HG03196 (cell line): ENCODE measurements at regions not wholly inside any gene's neighbourhood (a gene's known extent, or its start where the extent isn't known, plus 50 kb on each side); places are given as distances from the start of the nearest gene placed in this dataset.
"Not testable (repeated sequence)": the region's sequence is repeated elsewhere in the genome, so short reads cannot be mapped to it uniquely, and the experiment has no call there.

Source experiments
- ATAC-seq: cut with Tn5 transposase; IDR thresholded peaks from one replicate; pipeline ENCODE4 v1.9.1; 2021; ENCODE audit not compliant: unreplicated experiment

DNA sequence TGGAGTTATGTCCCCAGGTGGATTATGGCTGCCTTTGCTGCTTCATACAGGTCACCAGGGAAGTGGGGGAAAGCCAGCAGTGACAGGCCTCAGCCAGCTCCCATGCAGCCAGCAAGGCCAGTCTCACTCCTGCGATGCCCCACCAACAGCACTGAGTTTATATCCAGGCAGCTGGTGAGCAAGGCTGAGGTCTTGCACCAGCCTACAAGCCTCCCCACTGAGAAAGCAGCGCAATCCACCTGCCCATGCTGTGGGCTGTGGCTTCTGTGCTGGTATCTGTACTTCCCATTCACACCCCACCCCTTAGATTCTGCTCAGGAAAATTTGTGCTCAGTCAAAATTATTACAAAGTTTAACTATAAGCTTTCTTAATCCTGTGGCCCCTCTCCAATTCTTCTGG lies 153.5 kb downstream of the HHIP start:
- ATAC-seq: no peak

DNA sequence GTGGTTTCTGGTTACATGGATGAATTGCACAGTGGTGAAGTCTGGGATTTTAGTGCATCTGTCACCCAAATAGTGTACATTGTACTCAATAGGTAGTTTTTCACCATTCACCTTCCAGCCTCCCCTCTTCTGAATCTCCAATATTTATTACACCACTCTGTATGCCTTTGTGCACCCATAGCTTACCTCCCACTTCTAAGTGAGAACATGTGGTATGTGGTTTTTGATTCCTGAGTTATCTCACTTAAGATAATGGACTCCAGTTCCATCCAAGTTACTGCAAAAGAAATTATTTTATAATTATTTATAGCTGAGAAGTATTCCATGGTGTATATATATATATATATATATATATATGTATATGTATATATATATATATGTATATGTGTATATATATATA lies 155.8 kb downstream of the HHIP start:
- ATAC-seq: no peak

DNA sequence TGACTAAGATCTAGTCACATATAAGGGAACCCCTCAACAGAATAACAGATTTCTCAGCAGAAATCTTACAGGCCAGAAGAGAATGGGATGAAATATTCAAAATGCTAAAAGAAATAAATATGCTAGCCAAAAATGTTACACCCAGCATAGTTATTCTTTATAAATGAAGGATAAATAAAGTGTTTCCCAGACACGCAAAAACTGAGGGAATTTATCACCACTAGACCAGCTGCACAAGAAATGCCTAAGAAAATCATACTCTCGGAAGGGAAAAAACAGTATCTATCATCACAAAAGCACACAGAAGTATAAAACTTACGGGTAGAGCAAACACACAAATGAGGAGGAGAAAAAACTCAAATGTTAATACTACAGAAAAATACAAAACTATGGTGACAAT lies 162.1 kb downstream of the HHIP start:
- no peak for ATAC-seq

DNA sequence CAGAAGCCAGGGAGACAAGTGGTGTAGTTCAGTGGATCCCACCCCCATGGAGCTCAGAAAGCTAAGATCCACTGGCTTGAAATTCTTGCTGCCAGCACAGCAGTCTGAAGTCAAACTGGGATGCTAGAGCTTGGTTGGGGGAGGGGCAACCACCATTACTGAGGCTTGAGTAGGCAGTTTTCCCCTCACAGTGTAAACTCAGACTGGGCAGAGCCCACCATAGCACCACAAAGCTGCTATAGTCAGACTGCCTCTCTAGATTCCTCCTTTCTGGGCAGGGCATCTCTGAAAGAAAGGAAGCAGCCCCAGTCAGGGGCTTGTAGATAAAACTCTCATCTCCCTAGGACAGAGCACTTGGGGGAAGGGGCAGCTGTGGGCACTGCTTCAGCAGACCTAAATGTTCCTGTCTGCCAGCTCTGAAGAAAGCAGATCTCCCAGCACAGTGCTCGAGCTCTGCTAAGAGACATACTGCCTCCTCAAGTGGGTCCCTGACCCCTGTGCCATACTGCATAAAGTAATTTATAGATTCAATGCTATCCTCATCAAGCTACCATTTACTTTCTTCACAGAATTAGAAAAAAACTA lies 163.2 kb downstream of the HHIP start:
- no peak for ATAC-seq

DNA sequence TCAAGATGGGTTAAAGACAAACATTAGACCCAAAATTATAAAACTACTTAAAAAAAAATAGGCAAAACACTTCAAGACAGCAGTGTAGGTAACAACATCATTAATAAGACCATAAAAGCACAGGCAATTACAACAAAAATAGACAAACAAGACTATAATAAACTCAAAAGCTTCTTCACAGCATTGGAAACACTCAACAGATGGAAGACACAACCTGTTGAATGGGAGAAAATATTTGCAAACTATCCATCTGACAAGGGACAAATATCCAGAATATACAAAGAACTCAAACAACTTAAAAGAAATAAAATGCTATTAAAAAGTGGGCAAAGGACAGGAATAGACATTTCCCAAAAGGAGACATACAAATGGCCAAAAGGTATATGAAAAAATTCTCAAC lies 170.7 kb downstream of the HHIP start:
- no peak for ATAC-seq

DNA sequence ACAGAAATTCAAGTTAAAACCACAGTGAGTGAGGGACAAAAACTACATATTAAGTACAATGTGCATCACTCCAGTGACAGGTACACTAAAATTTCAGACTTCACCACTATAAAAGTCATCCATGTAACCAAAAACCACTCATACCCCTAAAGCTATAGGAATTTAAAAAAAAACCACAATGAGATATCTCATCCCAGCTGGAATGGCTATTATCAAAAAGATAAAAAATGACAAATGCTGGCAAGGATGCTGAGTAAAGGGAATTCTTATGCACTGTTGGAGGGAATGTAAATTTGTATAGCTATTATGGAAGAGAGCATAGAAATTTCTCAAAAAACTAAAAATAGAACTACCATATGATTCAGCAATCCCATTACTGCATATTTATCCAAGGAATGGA lies 171.1 kb downstream of the HHIP start:
- ATAC-seq: no peak

DNA sequence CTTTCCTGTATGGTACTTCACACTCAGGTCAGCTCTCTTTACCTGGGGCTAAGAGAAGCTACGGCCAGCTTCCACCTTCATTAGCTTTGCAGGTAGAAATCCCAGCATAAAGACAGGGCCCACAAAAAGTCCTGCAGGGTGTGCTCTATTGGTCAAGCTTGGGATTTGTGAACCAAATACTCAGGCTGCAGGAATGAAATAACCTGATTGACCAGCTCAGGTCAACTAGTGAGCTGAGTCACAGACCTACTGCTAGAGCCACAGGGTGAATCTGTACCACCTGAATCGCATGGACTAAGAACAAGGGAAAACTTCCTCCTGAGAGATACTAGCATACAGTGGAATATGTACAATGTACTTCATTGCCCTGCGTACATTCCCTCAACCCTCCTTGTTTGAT lies 172.2 kb downstream of the HHIP start:
- ATAC-seq: no peak

DNA sequence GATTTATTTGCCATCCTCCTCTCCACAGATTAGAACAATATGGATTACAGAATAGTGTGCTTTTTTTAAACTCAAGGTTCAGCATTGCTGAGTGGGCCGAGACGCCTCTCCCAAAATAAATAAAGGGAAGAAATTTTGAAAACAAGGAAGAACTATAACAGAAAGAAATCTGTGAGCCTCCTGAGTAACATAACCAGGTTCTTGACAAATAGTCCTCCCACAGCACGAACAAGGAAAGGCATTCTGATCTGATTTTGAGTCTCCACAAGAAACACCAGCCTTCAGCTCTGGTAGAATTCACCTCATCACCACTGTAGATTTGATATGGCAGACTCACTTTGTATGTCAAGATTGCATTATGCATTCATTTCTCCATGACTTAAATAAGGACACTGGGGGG lies 173.6 kb downstream of the HHIP start:
- no peak for ATAC-seq

DNA sequence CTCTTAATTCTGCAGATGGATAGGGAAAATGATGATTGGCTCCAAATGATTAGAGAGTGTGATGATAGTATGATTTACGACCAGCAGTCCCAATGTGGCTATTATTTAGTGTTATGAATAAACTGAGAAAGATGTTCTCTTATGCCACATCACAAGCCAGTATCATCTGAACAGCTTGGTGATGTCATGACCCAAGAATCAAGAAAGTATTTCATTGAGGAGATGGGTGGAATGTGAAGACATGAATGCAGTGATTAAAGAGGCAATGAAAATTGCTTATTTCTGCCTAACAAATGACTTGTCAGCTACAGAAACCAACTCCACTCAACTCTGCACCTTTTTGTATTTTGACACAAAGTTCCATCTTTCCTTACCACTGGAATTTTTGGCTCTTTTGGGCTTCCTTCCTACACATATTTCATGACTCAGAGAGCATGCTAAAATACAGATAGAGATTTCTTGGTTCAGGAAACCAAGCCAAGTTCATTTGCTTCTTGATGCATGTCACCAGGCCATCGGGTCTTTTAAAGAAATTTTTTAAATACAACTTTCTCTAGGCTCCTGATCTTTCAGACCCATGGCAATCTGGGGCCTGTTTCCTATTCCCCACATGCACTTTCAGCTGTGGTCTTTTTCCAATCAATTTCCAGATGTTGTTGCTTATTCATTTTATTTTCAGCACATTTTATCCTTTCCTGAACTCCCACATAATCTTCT lies 174.2 kb downstream of the HHIP start:
- no peak for ATAC-seq

DNA sequence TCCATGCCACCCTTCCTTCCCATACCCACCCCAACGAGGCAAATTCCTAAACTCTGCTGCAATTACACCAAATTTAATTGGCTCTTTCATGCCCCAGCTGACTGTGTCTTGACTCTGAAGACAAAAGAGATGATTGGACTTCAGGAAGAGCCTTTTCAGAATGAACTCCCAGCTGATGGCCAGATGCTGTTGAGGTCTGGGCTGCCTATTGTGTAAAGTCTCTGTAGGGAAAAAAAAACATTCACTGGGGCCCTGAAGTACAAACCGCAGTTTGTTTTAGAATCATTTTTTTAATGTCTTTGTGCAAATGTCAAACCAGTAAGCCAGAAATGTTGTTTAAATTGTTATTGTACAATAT lies 174.8 kb downstream of the HHIP start:
- ATAC-seq: no peak

DNA sequence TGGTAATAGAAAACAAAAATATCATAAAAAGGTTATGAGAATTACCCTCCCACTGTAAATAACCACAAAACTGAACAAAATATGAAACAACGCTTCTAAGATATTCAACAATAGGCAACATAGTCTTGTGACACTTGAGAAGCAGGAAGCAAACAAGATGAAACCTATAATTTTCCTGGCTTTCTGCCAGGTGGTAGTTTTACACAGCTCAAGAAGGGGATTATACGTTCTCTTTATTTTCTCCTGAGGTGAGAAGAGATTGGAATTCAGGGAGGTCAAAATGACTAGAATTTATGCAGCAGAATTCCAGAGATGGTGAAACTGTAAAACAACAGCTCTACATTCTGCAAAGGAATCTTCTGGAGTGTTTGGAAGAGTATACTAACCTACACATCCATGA lies 186.0 kb downstream of the HHIP start:
- no peak for ATAC-seq

DNA sequence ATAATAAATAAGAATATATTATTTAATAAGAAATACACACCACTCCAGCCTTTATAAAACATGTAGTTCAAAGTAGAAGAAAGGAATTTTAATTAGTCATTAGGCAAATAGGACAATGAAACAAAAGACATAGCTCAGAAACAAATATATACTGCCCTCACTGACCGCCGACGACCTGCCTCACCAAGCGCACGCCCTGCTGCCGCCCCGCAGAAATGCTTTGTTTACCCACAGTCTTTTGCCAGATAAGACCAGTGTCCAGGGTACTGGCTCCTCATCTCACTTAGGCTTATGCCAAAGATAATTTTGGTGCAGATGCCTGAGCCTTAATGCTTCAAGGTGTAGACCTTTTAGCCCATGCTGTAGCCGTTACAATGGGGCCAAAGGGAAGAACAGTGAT lies 199.5 kb downstream of the HHIP start:
- ATAC-seq: no peak

DNA sequence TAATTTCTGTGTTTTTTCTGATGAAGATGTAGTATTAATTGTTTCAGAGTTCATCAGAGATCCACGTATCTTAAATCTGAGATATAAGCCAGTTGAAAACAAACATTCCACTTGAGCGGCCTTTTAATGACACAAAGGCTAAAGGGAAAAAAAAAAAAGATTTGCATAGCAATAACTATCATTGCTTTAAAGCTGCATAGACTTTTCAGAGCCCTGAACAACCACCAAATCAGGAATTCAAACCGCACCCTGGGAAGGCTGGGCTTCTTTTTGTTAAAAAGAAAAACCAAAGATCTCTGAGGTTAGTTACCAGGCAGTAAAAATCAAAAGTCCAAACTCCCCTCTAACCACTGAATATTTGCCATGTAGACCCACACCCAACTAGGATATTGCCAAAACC lies 206.0 kb downstream of the HHIP start:
- ATAC-seq: no peak

DNA sequence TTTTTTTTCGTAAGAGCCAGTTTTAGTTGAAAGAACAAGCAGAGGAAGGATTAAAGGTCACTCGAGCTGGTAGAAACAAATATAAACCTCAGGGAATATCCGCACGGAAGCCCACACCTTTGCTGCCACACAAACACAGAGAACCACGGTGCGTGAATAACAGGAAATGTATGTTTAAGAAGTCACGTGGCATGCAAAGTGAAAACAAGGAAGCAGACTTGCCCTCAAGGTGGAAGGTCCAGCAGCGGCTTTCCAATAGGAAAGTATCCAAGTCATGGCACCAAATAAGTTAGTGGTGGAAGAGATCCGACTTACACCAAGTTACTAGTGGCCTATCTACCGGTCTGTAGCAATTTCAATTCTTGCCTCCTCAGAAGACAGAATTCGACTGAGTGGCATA lies 215.5 kb downstream of the HHIP start:
- no peak for ATAC-seq

DNA sequence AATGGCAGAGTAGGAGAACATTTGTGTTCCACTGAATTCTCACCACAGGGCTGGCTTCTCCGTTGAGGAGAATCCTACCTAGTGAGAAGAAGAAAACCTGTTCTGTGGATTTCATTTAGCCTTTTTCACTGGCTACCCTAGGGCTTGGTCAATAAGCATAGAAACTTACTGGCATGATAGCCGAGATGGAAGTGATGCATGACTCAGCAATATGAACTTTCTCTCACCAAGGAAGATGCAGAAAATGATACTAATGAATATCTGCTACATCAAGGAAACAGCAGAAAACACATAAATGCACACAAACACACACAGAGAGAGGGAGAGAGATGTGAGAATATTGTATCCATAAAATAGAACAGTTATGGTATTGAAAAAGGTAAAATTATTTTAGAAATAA lies 216.3 kb downstream of the HHIP start:
- ATAC-seq: no peak

DNA sequence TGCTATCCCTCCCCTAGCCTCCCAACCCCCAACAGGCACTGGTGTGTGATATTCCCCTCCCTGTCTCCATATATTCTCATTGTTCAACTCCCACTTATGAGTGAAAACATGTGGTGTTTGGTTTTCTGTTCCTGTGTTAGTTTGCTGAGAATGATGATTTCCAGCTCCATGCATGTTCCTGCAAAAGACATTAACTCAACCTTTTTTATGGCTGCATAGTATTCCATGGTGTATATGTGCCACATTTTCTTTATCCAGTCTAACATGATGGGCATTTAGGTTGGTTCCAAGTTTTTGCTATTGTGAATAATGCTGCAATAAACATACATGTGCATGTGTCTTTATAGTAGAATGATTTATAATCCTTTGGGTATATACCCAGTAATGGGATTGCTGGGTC lies 218.9 kb downstream of the HHIP start:
- not testable (repeated sequence) for ATAC-seq

DNA sequence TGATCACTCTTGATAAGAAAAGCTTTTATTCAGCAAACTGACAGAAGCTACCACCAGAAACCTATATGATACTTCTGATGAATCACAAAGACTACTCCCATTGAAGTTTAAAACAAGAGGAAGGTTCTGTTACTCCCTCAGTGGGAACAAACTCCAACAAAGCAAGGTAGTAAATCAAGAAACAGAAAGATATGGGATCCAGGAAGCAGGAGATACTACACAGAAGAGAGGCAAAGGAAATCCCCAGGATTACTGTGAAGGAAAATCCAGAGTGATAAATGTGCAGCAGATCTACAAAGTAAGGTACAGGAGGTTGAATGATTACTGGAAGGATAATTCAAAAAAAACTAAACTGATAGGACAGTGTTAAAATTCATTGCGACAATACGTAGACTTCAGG lies 222.4 kb downstream of the HHIP start:
- ATAC-seq: no peak

DNA sequence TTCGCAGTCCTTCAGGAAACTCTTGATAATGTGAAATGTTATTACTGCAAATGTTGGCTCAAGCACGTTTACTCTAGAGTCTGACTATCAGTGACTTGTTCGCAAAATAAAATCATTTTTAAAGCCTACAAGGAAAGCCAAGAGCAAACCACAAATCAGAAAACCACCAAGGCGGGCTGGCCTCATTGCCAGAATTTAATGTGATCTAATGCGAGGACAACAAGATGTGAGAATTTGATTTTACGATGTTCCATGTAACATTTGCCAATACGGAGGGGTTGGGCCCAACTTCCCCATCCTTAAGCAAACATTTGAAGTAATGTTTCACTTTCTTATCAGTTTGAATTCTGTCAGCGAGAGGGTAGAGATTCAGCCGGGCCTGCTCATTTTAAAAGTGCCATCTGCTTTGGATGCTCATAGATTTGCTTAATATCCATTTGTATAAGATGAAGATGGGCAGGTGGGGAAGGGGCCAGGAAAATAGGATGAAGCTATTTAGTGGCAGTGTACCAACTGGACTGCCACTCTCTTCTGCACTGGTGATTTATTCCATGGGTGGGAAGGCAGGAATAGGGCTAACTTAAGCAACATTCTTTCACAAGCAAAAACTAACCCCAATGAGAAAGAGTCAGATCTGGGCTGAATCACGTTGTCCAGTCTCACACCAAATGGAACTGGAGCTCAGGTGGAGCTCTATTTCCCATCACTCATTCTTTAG lies 225.3 kb downstream of the ANAPC10 start:
- no peak for ATAC-seq

DNA sequence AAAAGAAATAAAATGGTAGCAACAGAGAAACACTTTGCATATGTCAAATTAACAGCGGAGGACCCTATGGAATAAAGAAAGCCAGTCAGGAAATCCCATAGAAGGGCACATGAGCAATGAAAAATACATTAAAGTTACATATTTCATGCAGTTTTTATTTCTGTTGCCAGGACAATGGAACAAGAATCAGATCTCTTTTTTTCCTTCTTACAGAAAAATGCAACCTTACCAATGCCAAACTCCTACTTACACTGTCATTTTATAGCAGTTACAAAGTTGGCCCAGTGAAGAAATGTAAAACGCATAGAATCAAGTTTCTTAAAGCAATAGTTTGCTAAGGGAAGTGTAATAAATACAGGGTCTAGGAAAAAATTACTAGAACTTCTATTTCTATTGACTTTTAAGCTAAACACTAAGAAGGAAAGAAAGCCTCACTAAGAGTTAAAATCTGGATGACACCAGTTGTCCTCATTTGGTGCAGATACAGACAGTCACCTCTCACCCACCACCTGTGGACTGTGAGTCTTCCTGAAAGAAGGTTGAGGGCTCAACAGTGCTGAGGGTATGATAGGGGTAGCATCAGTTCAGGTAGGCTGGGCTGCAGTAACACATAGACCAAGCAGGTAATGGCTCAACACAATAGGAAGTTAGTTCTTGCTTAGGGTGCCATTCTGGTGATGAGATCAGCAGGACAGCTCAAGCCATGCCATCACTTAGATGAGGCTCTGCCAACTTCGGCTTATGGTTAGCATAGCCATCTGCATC lies 224.6 kb downstream of the ANAPC10 start:
- no peak for ATAC-seq

DNA sequence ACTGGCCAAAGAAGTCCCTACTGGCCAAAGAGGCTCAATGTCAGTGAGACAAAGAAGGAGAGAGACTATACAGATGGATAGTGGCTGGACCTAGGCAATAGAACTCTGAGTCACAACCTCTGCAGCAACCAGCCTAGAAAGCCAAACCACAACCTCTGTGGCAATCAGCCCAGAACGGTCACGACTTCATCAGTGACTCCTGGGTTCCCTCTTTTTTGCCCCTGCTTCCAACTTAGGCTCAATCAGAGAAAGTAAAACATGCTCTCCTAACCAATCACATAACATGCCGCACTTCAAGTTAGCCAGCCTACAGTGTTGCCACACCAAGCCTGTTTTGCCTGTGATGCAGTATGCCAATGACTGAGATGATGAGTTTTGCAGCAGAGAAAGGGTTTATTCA lies 203.4 kb downstream of the ANAPC10 start:
- no peak for ATAC-seq

DNA sequence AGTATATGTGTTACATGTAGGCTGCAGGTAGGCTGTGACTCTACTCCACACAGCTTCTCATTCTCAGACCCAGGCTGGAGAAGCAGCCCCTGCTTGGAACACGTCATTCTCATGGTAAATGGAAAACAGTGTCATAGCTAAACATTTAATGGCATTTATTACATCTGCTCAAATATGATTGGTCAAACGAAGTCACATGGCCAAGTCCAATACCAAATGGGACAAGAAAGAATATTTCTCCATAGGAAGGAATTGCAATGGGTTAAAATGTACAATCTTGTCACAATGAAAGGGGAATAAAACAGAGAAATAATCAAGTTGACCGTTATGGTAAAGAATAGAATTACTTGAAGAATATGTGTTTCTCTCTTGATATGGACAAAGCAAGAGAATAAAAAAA lies 198.6 kb downstream of the ANAPC10 start:
- ATAC-seq: no peak

DNA sequence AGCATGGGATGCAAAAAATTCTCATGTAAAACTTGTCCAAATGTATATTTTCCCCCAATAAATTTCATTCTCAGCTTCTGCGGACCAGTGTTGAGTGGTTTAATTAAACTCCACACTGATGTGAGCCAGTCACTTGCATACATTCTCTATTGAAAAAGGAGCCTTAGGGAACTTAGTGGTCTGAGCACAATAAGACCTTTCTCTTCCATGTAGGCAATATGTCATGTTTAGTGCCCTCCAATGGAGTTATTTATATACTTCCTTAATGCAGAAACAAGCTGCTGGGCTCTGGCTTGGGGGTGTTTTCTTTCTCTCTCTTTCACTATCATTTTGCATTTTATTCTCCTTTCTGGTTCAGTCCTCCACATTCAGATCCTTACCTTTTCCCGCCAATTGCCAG lies 196.9 kb downstream of the ANAPC10 start:
- ATAC-seq: no peak
